Globus pallidus (tissue), 1 donor: ENCODE measurements at regions not wholly inside any gene's neighbourhood (a gene's known extent, or its start where the extent isn't known, plus 50 kb on each side); places are given as distances from the start of the nearest gene placed in this dataset.
"Not testable (repeated sequence)": the region's sequence is repeated elsewhere in the genome, so short reads cannot be mapped to it uniquely, and the experiment has no call there.

Source experiments
- DNase-seq: peaks from one replicate; pipeline ENCODE4 v3.0.0-alpha.2; 2015; ENCODE audit warnings: low spot score

DNA sequence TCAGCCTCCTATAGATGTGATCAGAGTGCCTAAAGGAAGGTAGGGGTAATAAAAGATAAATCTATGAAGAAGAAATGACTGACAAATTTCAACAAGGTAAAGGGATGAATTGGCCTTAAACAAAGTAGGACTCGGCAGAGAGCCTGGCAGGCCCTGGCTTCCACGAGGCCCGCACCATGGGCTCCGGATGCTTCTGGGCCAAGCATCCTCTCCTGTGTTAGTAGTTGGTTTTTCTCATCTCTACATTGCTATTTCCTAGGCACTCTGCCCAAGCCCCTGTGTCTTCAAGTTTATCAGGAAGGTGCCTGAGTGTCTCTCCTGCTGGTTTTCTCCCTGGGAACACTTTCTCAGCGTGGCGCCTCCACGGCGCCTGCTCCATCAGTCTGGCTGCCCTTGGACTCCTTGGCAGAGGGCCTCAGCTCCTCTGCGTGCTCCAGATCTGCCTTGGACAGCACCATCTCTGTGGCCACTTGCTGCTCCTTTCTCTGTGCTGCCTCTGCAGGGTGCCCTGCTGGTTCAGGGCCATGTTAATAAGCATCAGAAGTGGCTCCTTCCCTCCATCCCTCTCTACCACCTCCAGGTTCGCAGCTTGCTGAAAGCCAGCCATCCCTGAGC lies 413.3 kb upstream of the DPP6 start:
- DNase-seq: peak; percentile 7

- DNase-seq: no peak
Measured at GRCh38 chr7:153640586-153640985, 411.6 kb upstream of the DPP6 start.

GRCh38 chr7:153641199-153641598 lies 411.0 kb upstream of the DPP6 start:
- no peak for DNase-seq

DNA sequence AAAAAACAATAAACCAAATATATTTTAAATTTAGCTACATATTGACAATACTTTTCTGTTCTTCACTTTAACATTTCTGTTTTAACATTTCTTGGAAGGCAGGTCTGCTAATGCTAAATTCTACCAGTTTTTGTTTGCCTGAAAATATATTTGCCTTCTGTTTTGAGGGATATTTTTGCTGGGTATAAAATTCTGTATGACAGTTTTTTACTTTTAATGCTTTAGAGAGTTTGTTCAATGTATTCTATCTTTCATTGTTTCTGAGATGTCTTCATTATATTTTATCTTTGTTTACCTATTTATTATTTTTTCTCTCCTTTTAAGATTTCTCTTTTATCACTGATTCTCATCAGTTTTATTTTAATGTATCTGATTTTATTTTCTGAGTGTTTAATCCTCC lies 409.2 kb upstream of the DPP6 start:
- DNase-seq: no peak

- DNase-seq: no peak
Measured at GRCh38 chr7:153657182-153657800, 394.9 kb upstream of the DPP6 start.

DNA sequence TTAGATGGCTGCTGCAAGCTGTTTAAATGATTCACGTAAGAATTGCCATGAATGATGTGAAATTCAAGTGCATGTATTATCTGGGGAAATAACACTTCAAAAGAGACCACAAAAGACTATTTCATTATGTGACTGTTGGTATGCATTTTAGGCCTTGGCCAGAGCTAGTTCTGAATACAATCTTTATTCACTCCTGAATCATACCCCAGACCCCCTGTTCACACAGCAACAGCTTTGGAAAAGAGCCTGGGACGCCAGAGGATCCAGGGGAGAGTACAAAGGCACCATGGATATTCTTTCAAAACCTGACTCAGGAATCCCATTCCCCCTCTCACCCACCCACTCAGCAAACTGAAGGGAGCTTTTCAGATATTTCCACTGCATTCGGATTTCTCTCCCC lies 377.1 kb upstream of the DPP6 start:
- peak; percentile 11 for DNase-seq

- no peak for DNase-seq
Measured at GRCh38 chr7:153682628-153683027, 369.6 kb upstream of the DPP6 start.

DNA sequence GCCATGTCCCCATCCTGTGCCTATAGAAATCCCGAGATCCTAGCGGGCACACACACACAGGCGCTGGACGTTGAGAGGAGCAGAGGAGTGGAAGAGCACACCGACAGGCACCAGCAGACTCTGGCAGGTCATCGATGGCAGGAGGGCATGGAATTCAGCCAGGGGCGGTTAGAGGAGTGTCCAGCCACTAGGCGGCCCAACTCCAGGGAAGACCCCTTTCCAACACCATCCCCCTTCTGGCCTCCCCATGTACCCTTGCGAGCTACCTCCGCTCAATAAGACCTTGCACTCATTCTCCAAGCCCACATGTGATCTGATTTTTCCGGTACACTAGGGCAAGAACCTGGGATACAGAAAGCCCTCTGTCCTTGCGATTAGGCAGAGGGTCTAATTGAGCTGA lies 356.0 kb upstream of the DPP6 start:
- DNase-seq: no peak

- no peak for DNase-seq
Measured at GRCh38 chr7:153698046-153698445, 354.2 kb upstream of the DPP6 start.

- DNase-seq: no peak
Measured at GRCh38 chr7:153701678-153702077, 350.5 kb upstream of the DPP6 start.

DNA sequence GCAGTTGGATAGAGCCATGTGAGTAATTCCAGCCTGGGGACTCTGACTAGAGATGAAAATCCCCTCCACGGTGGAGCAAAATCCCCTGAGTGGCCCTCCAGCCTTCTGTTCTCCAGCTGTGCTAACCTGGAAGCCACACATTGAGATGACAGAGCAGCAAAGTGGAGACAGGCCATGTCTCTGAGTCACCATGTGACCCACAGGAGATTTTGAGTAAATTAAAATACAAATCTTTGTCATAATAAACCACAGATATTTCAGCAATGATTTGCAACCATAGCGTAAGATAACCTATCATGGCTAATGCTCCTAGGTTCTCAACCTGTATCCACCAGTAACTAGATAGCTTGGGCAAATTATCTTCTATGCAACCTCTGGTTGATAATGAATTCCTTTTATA lies 328.3 kb upstream of the DPP6 start:
- DNase-seq: not testable (repeated sequence)

GRCh38 chr7:153731504-153731903 lies 320.7 kb upstream of the DPP6 start:
- DNase-seq: not testable (repeated sequence)

DNA sequence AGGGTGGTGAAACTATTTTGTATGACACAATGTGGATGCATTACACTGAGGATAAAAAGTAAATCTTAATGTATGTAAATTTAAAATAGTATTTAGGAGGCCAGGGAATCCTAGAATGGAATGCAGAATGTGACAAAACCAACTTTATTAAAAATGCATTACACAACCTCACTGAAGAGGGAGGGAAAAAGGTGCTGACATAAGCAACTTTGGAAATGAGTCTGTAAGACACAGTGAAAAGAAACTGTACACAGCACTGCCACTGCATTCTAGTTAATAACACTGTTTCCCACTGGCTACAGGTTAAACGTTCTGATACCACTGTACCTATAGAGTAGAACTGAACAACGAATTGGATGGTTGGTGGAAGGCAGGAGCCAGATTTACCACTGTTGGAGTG lies 308.8 kb upstream of the DPP6 start:
- DNase-seq: not testable (repeated sequence)

- DNase-seq: peak; percentile 2
Measured at GRCh38 chr7:153747969-153748368, 304.2 kb upstream of the DPP6 start.

DNA sequence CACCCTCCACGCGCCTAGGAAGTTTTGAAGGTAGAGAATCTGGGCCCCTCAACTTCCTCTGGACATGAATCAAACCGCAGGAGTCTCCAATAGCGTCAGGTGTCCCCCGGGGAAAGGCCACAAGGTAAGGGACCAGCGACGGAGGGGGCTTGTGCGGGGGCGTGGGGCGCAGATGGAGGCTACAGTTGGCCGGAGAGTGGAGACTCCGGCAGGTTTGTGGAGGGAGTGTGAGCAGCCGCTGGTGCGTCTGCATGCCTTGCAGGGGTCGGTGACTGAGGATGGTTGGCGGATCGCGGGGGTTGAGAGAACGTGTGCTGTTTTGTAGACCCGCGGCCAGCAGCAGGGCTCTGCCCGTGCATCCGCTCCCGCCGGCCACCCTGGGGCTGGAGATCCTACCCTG lies 303.3 kb upstream of the DPP6 start:
- DNase-seq: not testable (repeated sequence)

GRCh38 chr7:153765869-153766268 lies 286.3 kb upstream of the DPP6 start:
- DNase-seq: not testable (repeated sequence)

DNA sequence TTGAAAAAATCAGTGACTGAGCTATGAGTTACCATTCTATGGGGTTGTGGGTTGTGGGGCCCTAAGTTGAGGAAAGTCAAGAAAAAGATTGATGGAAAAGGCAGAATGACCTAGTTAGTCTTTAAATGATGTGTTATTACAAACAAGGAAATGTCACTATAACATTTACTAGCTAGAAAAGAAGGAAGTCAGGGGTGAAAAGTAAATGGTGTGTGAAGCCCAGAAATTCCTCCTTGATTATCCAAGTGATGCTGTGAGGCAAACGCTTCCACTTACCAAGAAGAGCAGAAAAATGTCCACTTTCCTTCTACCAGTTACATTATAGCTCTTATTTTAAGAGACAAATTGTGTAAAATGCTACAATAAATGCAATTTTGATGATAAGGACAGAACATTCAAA lies 285.3 kb upstream of the DPP6 start:
- DNase-seq: not testable (repeated sequence)

DNA sequence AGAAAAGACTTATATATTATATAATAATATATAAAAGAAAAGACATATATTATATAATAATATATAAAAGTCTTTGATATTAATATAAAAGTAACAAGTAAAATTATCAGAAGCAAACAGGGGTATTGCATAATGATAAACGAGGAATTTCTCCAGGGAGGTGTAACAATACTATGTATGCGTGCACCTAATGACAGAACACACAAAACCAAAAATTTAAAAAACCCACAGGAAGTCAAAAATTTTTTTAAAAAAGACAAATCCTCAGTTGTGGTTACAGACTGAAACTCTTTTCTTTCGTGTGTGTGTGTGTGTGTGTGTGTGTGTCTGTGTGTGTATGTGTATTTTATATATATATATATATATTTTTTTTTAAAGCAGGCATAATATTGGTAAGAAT lies 279.2 kb upstream of the DPP6 start:
- DNase-seq: no peak

DNA sequence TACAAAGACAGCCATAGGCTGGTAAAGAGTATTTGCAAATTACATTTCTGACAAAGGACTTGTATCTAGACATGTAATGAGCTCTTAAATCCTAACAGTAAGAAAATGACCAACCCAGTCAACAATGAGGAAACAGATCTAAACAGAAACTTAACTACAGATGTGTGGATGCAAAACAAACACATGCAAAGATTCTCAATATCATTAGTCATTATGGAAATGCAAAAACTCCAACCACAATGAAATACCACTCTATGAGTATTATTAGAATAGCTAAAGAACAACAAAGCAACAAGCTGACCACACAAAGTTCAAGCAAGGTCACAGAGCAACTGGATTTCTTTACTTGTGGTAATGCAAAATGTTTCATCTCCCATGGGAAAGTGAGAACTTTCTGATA lies 275.3 kb upstream of the DPP6 start:
- not testable (repeated sequence) for DNase-seq

DNA sequence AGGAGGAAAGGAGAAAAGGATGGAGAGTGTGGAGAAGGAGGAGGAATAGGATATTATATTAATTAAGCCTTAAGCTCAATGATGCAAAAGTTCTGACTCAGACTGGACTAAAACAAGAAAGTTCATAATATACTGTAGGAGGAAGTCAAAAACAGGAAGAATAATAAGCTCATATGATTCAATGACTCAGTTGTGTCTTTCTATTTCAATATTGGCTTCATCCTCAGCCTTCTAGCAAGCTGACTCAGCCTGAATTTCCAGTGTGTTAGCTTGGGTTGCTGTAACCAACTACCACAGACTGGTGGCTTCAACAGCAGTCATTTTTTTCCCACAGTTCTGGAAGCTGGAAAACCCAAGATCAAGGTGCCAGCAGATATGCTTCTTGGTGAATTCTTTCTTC lies 254.8 kb upstream of the DPP6 start:
- DNase-seq: not testable (repeated sequence)

DNA sequence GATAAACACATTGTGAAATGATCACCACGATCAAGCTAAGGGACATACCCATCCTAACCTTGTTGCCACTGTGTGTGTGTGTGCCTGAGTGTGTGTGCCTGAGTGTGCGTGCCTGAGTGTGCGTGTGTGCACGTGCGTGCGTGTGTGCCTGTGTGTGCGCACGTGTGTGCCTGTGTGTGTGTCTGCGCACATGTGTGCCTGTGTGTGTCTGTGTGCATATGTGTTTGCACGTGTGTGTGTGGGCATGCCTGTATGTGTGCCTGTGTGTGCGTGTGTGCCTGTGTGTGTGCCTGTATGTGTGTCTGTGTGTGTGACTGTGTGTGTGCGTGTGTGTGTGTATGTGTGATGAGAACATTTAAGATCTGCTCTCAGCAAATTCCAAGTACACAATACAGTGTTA lies 244.1 kb upstream of the DPP6 start:
- no peak for DNase-seq

DNA sequence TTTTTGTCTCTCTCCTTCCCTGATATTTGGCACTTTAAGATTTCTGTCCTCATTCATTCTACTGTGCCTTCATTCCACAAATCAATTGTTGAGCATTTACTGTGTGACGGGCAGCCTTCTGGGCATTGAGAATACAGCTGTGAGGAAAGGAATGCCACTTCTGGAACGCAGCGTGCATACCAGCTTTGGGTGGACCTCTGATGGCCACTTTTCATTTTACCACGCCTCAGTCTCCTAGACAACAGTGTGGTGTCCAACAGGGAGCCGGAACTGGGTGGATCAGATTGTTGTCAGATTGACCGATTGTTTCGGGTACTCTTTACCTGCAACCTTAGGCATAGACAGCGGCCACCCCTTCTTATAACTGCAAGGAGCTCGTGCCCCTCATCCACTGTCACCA lies 222.7 kb upstream of the DPP6 start:
- DNase-seq: no peak

- DNase-seq: peak; percentile 3
Measured at GRCh38 chr7:153832160-153832559, 220.0 kb upstream of the DPP6 start.

GRCh38 chr7:153835103-153835502 lies 217.1 kb upstream of the DPP6 start:
- no peak for DNase-seq
